ENCODE measurements at regions not wholly inside any gene's neighbourhood (a gene's known extent, or its start where the extent isn't known, plus 50 kb on each side); places are given as distances from the start of the nearest gene placed in this dataset.

DNA sequence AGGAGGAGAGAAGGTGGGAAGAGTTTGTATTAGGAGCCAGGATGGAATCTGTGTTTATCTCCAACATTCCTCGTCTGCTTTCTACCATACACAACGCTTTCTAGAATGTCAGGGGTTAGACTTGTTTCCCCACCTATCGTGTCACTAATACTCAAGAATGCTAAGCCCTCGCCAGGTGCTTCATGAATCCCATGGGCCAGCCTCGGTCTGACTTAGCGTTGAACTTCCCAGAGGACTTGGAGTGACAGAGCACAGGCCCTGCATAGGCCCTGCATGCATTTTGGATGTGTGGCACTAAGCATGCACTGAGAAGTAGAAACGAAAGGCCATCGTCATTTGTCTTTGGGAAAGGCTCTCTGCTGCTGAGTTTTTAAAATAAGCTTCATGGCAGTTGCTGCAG lies 328.7 kb downstream of the NSG2 start:
- no peak for DNase-seq (ENCODE audit: low read depth)

GRCh38 chr5:174376056-174376455 lies 330.6 kb downstream of the NSG2 start:
- no peak for DNase-seq (ENCODE audit: low read depth)

GRCh38 chr5:174376726-174377373 lies 331.3 kb downstream of the NSG2 start:
- DNase-seq (ENCODE audit: low read depth): no peak

DNA sequence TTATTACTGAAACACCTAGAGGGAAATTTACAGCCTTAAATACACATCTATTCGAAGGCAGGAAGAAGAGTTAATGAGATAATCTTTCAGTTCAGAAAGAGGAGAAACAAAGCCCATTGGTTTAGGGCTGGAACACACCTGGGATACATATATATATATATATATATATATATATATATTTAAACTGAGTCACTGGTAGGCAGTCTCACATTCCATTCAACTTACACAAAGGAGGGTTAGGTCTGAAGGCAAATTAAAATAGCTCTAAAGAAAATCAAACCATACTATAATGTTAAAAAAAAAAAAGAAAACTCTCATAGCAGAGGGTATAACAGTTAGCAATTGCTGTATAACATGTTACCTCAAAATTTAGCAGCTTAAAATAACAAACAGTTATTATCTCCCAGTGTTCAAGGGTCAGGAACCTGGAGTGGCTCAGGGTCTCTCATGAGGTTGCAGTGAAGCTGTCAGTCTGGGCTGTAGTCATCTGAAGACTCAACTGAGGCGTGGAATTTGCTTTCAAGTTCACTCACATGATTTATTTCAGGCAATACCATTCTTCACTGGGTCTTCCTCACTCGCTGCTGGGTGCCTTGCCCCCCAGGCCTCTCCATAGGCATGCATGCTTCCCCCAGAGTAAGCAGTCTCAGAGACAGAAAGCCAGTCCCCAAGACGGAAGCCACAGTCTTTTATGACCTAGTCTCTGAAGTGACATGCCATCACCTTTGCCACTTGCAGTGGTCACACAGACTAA lies 332.8 kb downstream of the NSG2 start:
- DNase-seq (ENCODE audit: low read depth): no peak

GRCh38 chr5:174380311-174380710 lies 334.8 kb downstream of the NSG2 start:
- DNase-seq (ENCODE audit: low read depth): no peak

DNA sequence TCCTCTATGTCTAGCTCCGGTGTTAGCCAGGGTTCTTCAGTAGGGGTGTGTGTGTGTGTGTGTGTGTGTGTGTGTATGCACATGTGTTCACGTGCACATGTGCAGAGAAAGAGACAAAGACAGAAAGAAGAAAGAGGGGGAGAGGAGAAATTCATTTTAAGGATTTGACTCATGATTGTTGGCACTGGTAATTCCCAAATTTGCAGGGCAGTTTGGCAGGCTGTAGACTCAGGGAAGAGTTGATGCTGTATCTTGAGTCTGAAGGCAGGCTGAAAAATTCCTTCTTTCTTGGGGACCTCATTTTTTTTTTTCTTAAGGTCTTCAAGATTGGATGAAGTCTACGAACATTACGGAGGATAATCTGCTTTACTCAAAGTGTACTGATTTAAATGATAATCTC lies 335.7 kb downstream of the NSG2 start:
- no peak for DNase-seq (ENCODE audit: low read depth)

DNA sequence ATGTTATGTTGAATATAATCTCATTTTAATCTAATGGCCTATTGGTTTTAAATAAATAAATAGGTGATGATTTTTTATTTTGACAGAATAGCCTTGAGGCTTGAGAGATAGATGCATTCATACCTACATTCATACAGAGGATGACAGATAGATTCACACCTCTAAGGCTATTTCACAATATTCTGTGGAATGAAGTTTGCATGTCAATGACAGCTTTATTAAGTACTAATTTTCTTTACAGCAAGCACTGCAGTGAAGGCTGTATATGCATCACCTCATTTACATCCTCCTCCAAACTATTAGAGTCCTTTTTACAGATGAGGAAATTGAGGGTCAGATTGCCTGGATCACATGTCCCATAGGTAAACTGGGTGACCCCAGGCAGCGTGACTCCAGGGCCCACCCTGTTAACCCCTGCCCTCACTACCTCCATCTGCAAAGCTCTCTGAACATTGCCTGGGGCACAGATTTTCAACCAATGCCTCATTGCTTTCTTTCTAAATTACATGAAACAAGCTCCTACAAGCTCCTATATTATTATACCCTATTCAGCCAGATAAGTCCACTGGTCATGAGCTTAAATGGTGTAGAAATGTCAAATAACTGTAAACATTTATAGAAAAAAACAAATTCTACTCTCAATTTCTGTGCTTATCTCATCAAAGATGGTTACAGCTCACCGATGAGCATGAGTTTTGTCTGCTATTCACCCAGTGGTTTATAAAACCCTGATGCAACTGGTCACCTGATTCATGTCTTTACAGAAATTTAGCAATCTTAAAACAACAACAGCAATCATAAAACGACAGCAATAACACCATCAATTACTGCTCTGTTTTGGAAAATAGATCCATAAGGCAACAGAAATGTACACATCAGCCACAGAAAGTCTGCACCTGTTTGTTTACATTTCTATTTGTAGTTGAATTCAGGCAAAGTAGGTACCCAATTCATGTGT lies 338.0 kb downstream of the NSG2 start:
- no peak for DNase-seq (ENCODE audit: low read depth)

DNA sequence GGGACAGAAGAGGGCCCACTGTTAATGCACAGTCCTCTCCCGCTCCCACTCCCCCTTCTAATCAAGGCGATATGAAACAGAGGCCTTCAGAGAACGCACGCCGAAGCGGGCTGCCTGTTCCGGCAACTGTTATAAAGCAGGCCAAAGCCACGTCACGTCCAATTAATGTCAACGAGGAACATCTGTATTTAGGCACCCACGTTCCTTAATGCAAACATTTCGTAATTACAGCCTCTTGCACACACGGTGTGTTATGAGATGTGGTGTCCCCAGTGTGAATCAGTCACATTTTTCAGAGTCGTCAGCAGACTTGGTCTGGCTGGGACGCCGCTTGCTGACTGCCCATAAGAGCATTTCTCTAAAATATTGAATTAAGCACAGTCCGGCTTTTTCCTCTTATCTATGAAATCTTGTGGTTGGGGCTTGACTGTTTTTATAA lies 339.0 kb downstream of the NSG2 start:
- DNase-seq (ENCODE audit: low read depth): no peak

GRCh38 chr5:174386306-174386705 lies 338.1 kb upstream of the MSX2 start:
- DNase-seq (ENCODE audit: low read depth): no peak

- DNase-seq (ENCODE audit: low read depth): no peak
Observed at GRCh38 chr5:174386846-174387245, 337.5 kb upstream of the MSX2 start.

DNA sequence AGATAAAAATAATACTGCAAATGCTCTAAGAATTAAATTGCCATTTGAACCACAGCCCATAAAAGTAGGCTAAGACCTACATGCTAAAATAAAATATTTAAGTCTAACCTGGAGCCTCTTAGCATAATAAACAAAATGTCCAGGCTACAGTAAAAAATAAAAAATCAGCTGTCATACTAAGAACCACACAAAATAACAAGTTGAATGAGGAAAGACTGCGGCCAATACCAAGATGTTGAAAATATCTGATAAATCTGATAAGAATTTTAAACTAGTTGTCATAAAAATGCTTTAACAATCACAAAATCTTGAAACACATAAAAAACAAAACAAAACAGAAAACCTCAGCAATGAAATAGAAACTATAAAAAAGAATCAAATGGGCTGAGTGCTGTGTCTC lies 336.9 kb upstream of the MSX2 start:
- DNase-seq (ENCODE audit: low read depth): no peak

DNA sequence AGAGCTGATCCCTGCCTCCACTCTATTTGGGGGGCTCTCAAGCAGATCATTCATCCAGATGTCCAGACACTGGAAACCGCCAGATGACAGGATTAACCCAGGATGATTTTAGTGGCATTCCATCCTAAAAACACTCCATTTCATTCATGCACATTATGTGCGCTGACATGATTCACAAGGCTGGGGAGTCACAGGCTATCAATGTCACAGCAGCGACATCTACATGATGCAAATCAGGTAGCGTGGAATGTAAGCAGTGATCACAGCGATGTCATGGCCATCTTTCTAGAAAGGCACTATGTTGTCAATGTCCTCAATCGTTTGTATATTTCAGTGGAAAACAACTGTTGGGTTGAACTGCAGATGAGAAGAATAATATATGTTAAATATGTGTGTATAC lies 331.5 kb upstream of the MSX2 start:
- DNase-seq (ENCODE audit: low read depth): no peak

- no peak for DNase-seq (ENCODE audit: low read depth)
Observed at GRCh38 chr5:174396541-174396940, 327.8 kb upstream of the MSX2 start.

DNA sequence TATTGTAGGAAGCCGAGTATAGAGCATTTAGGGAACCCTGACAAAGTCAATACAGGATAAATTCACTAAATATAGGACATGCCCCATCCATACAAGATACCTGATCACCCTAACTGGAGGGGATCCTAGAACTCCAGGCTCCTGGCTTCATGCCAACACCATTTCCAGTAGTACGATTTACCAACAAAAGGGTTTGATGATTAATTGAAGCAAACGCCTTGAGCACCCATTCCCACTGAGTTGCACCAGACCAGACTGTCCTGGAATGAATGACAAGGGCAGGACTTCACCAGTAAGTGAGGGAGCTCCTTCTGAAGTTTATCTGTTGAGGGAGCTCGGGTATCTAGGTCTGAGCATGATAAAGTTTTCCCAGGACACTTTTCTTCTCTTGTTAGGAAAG lies 327.2 kb upstream of the MSX2 start:
- DNase-seq (ENCODE audit: low read depth): no peak

- no peak for DNase-seq (ENCODE audit: low read depth)
Observed at GRCh38 chr5:174398171-174398570, 326.2 kb upstream of the MSX2 start.

GRCh38 chr5:174399411-174399810 lies 325.0 kb upstream of the MSX2 start:
- DNase-seq (ENCODE audit: low read depth): no peak

- DNase-seq (ENCODE audit: low read depth): no peak
Observed at GRCh38 chr5:174400461-174400860, 323.9 kb upstream of the MSX2 start.

DNA sequence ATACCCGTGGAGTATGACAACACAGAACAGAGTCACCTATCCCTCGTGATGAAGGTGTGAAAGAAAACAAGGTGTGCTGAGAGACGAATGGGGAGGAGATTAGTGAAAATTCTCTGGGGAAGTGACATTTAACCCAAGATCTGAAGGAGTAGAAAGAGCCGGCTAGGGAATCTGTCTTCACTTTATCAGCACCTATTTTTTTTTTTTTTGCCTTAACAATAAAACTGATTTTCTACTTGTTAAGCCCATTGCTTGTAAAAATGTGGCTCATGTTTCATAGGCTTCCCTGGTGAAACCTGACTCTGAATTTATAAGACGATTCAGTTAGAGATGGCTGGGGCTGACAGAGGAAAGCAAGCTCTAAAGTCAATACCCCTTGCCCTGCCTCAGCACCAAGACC lies 322.6 kb upstream of the MSX2 start:
- DNase-seq (ENCODE audit: low read depth): no peak

DNA sequence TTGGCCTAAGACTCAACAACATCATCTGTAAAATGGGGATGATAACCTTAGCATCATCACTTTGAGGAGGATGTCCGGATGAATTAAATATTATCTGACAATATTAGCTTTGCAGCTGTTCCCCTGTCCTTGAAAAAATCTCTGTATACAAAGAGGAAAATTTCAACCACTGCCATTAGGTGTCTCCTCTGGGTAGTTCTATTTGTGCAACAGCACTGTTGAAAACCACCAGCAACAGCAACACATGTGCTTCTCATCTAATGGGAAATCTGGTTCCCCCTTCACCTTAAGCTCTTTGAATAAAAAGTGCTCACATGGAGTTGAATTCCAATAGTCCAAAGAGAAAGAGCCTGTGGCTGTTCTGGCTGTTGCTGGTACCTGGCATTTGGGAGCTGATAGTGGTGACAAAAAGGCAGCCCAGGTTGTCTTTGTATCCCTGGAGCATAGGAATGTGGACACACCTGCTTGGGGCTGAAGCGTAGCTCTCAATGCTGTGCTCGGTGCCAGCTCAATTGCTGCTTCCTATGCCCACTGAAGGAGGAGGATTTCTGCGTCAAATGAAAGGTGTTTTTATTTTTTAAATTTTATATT lies 322.1 kb upstream of the MSX2 start:
- no peak for DNase-seq (ENCODE audit: low read depth)

DNA sequence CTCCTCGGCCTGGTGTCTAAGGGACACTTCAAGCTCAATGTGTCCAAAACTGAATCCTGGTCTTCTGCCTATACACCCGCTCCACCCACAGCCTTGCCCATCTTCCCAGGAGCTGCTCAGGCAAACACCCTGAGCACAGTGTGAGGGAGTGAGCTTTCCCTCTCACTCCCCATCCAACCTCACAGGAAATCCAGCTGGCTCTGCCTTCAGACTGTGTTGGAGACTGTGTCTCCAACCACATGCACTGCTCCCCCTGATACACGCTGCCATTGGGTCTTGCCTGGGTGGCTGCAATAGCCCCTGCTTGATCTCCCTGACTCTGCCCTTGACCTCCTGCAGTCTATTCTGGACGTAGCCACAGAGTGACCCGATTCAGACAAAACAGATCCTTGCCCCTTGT lies 319.5 kb upstream of the MSX2 start:
- no peak for DNase-seq (ENCODE audit: low read depth)

DNA sequence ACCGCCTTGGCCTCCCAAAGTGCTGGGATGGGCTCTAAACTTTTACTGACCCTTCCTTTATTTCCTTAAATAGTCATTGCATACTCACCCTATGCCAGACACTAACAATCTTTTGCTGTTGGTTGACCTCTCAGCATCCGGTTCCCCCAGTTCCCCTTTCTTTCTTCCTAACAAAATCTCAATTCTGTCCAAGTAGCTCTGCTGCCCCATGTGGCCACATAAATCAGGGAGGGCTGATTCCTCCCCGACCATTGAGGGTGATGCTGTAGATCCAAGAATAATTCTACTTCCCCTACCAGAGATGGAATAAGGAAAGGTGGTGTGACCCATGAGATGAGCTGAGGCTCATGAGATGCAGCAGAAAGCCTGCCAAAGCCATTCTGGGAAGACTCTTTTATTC lies 315.3 kb upstream of the MSX2 start:
- DNase-seq (ENCODE audit: low read depth): no peak

DNA sequence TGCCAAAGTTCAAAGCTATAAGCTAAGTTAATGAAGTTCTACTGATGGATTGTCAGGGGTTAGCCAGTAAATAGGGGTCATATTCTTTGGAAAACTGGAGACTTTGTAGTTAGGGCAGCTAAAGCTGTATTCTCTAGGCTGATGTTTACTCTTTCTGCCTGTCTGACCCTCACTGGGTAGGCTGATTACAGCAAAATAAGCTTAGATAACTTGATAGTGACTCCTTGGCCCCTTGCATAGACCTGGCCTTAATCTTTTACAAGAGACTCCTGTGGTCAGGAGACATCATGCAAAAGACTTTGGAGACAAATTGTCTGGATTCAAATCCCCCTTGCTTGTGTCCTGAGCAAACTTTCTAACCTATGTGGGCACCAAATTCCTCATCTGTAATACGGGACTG lies 314.4 kb upstream of the MSX2 start:
- DNase-seq (ENCODE audit: low read depth): no peak

Data from activated gamma-delta T cell treated with anti-CD3 and anti-CD28 coated beads, Interleukin-2, amount 50 U/mL, for 16 hours (primary cell).